SU-DHL-6 (cell line): ENCODE measurements at regions not wholly inside any gene's neighbourhood (a gene's known extent, or its start where the extent isn't known, plus 50 kb on each side); places are given as distances from the start of the nearest gene placed in this dataset.
"Not testable (repeated sequence)": the region's sequence is repeated elsewhere in the genome, so short reads cannot be mapped to it uniquely, and the experiment has no call there.

Source experiments
- H2AFZ ChIP-seq: fragments of 200-600 bp; sonication (generic); 2 replicates; pipeline ENCODE4 v1.6.1; 2014; ENCODE audit warnings: low read depth, mild to moderate bottlenecking, moderate library complexity, mixed read lengths, antibody characterized with exemption, low read length; ENCODE audit not compliant: severe bottlenecking
- H3F3A ChIP-seq: fragments of 200-600 bp; shearing (Covaris generic); 2 replicates; pipeline ENCODE4 v1.6.0; 2016; ENCODE audit warnings: antibody characterized with exemption, mild to moderate bottlenecking; ENCODE audit not compliant: insufficient read depth
- H3K27ac ChIP-seq: fragments of 200-600 bp; sonication (generic); 2 replicates; pipeline ENCODE4 v1.5.1; 2016; ENCODE audit warnings: low read depth, mild to moderate bottlenecking, low read length, moderate library complexity, mixed read lengths
- H3K27me3 ChIP-seq: fragments of 200-600 bp; sonication (generic), shearing (Covaris generic); 2 replicates; pipeline ENCODE4 v1.6.0; 2014; ENCODE audit warnings: mild to moderate bottlenecking, low read length
- H3K36me3 ChIP-seq: fragments of 200-600 bp; sonication (generic); 2 replicates; pipeline ENCODE4 v1.6.1; 2014; ENCODE audit warnings: mild to moderate bottlenecking, low read length, mixed read lengths
- H3K4me2 ChIP-seq: fragments of 300-600, 200-600 bp; shearing (Covaris generic), sonication (generic); 2 replicates; pipeline ENCODE4 v1.6.0; 2014; ENCODE audit warnings: low read length, low read depth, mild to moderate bottlenecking; ENCODE audit not compliant: poor library complexity, severe bottlenecking
- H3K4me3 ChIP-seq: fragments of 200-600 bp; sonication (generic); 2 replicates; pipeline ENCODE4 v1.5.1; 2014; ENCODE audit warnings: antibody characterized with exemption, low read length, mild to moderate bottlenecking, mixed read lengths; ENCODE audit not compliant: insufficient read depth, poor library complexity, severe bottlenecking
- H3K79me2 ChIP-seq: fragments of 200-600 bp; sonication (generic); 2 replicates; pipeline ENCODE4 v1.6.1; 2014; ENCODE audit warnings: mild to moderate bottlenecking, low read length, moderate library complexity; ENCODE audit not compliant: insufficient read depth
- H3K9ac ChIP-seq: fragments of 200-600 bp; sonication (generic); 2 replicates; pipeline ENCODE4 v1.7.0; 2014; ENCODE audit warnings: mild to moderate bottlenecking, low read length
- H3K9me2 ChIP-seq: fragments of 200-600 bp; sonication (generic); replicated peaks from 2 replicates; pipeline ENCODE4 v1.6.1; 2014; ENCODE audit warnings: low read length; ENCODE audit not compliant: insufficient read depth
- H3K9me3 ChIP-seq: fragments of 200-600 bp; sonication (generic); 2 replicates; pipeline ENCODE4 v1.6.1; 2014; ENCODE audit warnings: low read length, mixed read lengths; ENCODE audit not compliant: insufficient read depth
- H4K20me1 ChIP-seq: fragments of 200-600 bp; sonication (generic); 2 replicates; pipeline ENCODE4 v1.6.1; 2014; ENCODE audit warnings: low read depth, mild to moderate bottlenecking, antibody characterized with exemption, low read length, moderate library complexity, mixed read lengths
- EZH2phosphoT487 ChIP-seq: fragments of 200-600 bp; sonication (generic), shearing (Covaris generic); conservative IDR thresholded peaks from 2 replicates; pipeline ENCODE4 v1.6.1; 2018; ENCODE audit warnings: mild to moderate bottlenecking, antibody characterized with exemption, low read length, moderate library complexity, mixed read lengths
- TF ChIP-seq, protein P1 (sequence below): fragments of 200-600 bp; sonication (generic); IDR thresholded peaks from one replicate; pipeline ENCODE4 v1.5.1; 2017; ENCODE audit warnings: antibody characterized with exemption, mild to moderate bottlenecking, low read length, moderate library complexity; ENCODE audit not compliant: insufficient read depth, poor library complexity, severe bottlenecking

GRCh38 chr5:96293966-96294883 is 138.8 kb downstream of the PCSK1 start:
- Histone ChIP-seq H3K79me2 (no peaks in the 10 kb centered on the region), H3K9me3 (no peaks in the 10 kb centered on the region), H3K4me3 (no peak overlapping the region), H3K9ac (no peak overlapping the region), H3F3A (no peaks in the 10 kb centered on the region), H3K4me2 (no peak overlapping the region), H3K27me3 (no peaks in the 10 kb centered on the region), H3K27ac (no peak overlapping the region), H2AFZ (no peak overlapping the region), H3K9me2 (no peaks in the 10 kb centered on the region), H3K36me3 (no peaks in the 10 kb centered on the region), H4K20me1 (no peaks in the 10 kb centered on the region)
- TF ChIP-seq EZH2phosphoT487 = no peak
- TF ChIP-seq, protein P1, sequence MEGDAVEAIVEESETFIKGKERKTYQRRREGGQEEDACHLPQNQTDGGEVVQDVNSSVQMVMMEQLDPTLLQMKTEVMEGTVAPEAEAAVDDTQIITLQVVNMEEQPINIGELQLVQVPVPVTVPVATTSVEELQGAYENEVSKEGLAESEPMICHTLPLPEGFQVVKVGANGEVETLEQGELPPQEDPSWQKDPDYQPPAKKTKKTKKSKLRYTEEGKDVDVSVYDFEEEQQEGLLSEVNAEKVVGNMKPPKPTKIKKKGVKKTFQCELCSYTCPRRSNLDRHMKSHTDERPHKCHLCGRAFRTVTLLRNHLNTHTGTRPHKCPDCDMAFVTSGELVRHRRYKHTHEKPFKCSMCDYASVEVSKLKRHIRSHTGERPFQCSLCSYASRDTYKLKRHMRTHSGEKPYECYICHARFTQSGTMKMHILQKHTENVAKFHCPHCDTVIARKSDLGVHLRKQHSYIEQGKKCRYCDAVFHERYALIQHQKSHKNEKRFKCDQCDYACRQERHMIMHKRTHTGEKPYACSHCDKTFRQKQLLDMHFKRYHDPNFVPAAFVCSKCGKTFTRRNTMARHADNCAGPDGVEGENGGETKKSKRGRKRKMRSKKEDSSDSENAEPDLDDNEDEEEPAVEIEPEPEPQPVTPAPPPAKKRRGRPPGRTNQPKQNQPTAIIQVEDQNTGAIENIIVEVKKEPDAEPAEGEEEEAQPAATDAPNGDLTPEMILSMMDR = no peak

- no peak overlapping the region for H2AFZ ChIP-seq
- H3K27ac ChIP-seq = no peak overlapping the region
Measured at GRCh38 chr5:96292582-96293247, 140.3 kb downstream of the PCSK1 start.

DNA sequence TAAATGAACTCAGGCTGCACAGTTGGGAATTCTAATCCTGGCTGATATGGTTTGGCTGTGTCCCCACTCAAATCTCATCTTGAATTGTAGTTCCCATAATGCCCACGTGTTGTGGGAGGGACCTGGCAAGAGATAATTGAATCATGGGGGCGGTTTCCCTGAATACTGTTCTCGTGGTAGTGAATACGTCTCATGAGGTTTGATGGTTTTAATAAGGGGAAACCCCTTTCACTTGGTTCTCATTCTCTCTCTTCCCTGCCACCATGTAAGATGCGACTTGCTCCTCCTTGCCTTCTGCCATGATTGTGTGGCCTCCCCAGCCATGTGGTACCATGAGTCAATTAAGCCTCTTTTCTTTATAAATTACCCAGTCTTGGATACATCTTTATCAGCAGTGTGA is 143.8 kb downstream of the PCSK1 start:
- H3K4me2 ChIP-seq, H3K9me2 ChIP-seq, H3K27ac ChIP-seq, H4K20me1 ChIP-seq, H3K9me3 ChIP-seq, H3K27me3 ChIP-seq, H3F3A ChIP-seq, H3K9ac ChIP-seq, H3K36me3 ChIP-seq, H3K4me3 ChIP-seq, H2AFZ ChIP-seq, H3K79me2 ChIP-seq: not testable (repeated sequence)

More at GRCh38 chr5:96292582-96293247, 140.3 kb downstream of the PCSK1 start:
- Histone ChIP-seq H3F3A (no peaks in the 10 kb centered on the region), H3K9ac (no peak overlapping the region), H3K4me3 (no peak overlapping the region), H3K36me3 (no peaks in the 10 kb centered on the region), H3K27me3 (no peaks in the 10 kb centered on the region), H3K9me3 (no peaks in the 10 kb centered on the region), H3K4me2 (no peak overlapping the region), H3K9me2 (no peaks in the 10 kb centered on the region), H4K20me1 (no peaks in the 10 kb centered on the region), H3K79me2 (no peaks in the 10 kb centered on the region)
- no peak for TF ChIP-seq EZH2phosphoT487
- TF ChIP-seq, protein P1 = no peak

GRCh38 chr5:96288845-96289185 is 144.2 kb downstream of the PCSK1 start:
- no peak overlapping the region for H2AFZ ChIP-seq
- H4K20me1 ChIP-seq = no peaks in the 10 kb centered on the region
- no peaks in the 10 kb centered on the region for H3K27me3 ChIP-seq
- H3K4me2 ChIP-seq = no peak overlapping the region
- no peaks in the 10 kb centered on the region for H3K9me2 ChIP-seq
- H3K9ac ChIP-seq = no peak overlapping the region
- TF ChIP-seq EZH2phosphoT487 = no peak
- TF ChIP-seq, protein P1 = no peak
- no peaks in the 10 kb centered on the region for H3F3A ChIP-seq
- H3K36me3 ChIP-seq = no peaks in the 10 kb centered on the region
- no peaks in the 10 kb centered on the region for H3K9me3 ChIP-seq
- no peak overlapping the region for H3K4me3 ChIP-seq
- no peaks in the 10 kb centered on the region for H3K79me2 ChIP-seq
- H3K27ac ChIP-seq = no peak overlapping the region
